B cell (primary cell): ENCODE measurements at regions not wholly inside any gene's neighbourhood (a gene's known extent, or its start where the extent isn't known, plus 50 kb on each side); places are given as distances from the start of the nearest gene placed in this dataset.
A peak's percentile ranks its signal among the peaks of the same experiment; 100 is the strongest.

ENCODE experiments used
- ATAC-seq: fragments of 200-7000 bp; cut with Tn5 transposase; one replicate; pipeline ENCODE4 v1.10.0; 2021; ENCODE audit warnings: low read depth, mild to moderate bottlenecking, moderate number of reproducible peaks, moderate library complexity
- CTCF ChIA-PET: fragments of 350-600 bp; sonication (Branson Sonifier 250); formaldehyde crosslinking; loops from one replicate; lab custom pipeline; 2021; ENCODE audit warnings: antibody characterized with exemption, inconsistent platforms; lab: Charles Lee
- POLR2A ChIA-PET: fragments of 350-600 bp; sonication (Branson Sonifier 250); formaldehyde crosslinking; loops from one replicate; lab custom pipeline; 2021; ENCODE audit warnings: antibody characterized with exemption; lab: Charles Lee
- DNase-seq: peaks from one replicate; pipeline ENCODE4 v3.0.0; 2013
- H2AFZ ChIP-seq: 2 replicates; pipeline ENCODE4 v1.6.1; 2012; ENCODE audit warnings: mild to moderate bottlenecking, low read depth, low read length; ENCODE audit not compliant: insufficient read depth, poor library complexity, severe bottlenecking
- H3K27ac ChIP-seq, 2 donors: 1 replicate in 1 of 2; 2 replicates in 1 of 2; pipeline ENCODE4 v1.5.1; 2012 to 2013; ENCODE audit warnings: low read length in 2 of 2, mild to moderate bottlenecking in 2 of 2, moderate library complexity in 1 of 2
- H3K27me3 ChIP-seq, 4 experiments: fragments of 200-600 bp in 1 of 4; sonication (generic) in 1 of 4; replicated peaks in 1 of 4; 1 replicate in 2 of 4; 2 replicates in 2 of 4; pipeline versions ENCODE4 v1.6.1 to v1.7.0; 2013 to 2016; ENCODE audit warnings: low read length in 3 of 4, mild to moderate bottlenecking in 2 of 4, mixed read lengths in 1 of 4, moderate library complexity in 1 of 4; ENCODE audit not compliant: insufficient read depth in 4 of 4, control insufficient read depth in 3 of 4; ENCODE audit errors: control extremely low read depth in 1 of 4
- H3K36me3 ChIP-seq, 2 experiments: replicated peaks in 1 of 2; 1 replicate in 1 of 2; 2 replicates in 1 of 2; pipeline versions ENCODE4 v1.6.1 to v1.7.1; 2013; ENCODE audit warnings: low read length in 1 of 2; ENCODE audit not compliant: insufficient read depth in 2 of 2, control insufficient read depth in 1 of 2; ENCODE audit errors: control extremely low read depth in 1 of 2, extremely low read depth in 1 of 2
- H3K4me1 ChIP-seq, 2 donors: fragments of 200-600 bp in 1 of 2; sonication (generic) in 1 of 2; 1 replicate in 1 of 2; 2 replicates in 1 of 2; pipeline versions ENCODE4 v1.5.1 to v1.6.1; 2013 to 2017; ENCODE audit warnings: low read length in 2 of 2; ENCODE audit not compliant: control insufficient read depth in 2 of 2, insufficient read depth in 2 of 2
- H3K4me2 ChIP-seq: replicated peaks from 2 replicates; pipeline ENCODE3; 2012; ENCODE audit warnings: mild to moderate bottlenecking, low read depth, low read length; ENCODE audit not compliant: poor library complexity, severe bottlenecking
- H3K4me3 ChIP-seq, 5 experiments: fragments of 200-600 bp in 1 of 5; sonication (generic) in 1 of 5; 1 replicate in 3 of 5; 2 replicates in 2 of 5; pipeline versions ENCODE4 v1.5.1 to v1.7.0; 2011 to 2016; ENCODE audit warnings: low read length in 4 of 5, mild to moderate bottlenecking in 4 of 5, low read depth in 2 of 5, control low read depth in 1 of 5, moderate library complexity in 1 of 5; ENCODE audit not compliant: insufficient read depth in 1 of 5; ENCODE audit errors: control extremely low read depth in 1 of 5, extremely low read depth in 1 of 5
- H3K79me2 ChIP-seq: fragments of 200-600 bp; sonication (generic); one replicate; pipeline ENCODE4 v1.6.0; 2016; ENCODE audit warnings: low read length; ENCODE audit not compliant: control insufficient read depth, insufficient read depth
- H3K9ac ChIP-seq: fragments of 200-600 bp; sonication (generic); 2 replicates; pipeline ENCODE4 v1.6.1; 2017; ENCODE audit warnings: mild to moderate bottlenecking, low read length, moderate library complexity
- H3K9me3 ChIP-seq, 3 donors: one replicate each; pipeline versions ENCODE4 v1.6.1 to v1.7.1; 2013; ENCODE audit warnings: low read length in 2 of 3; ENCODE audit not compliant: control insufficient read depth in 2 of 3, insufficient read depth in 1 of 3; ENCODE audit errors: control extremely low read depth in 1 of 3
- H4K20me1 ChIP-seq: 2 replicates; pipeline ENCODE4 v1.6.0; 2012; ENCODE audit warnings: mild to moderate bottlenecking, low read length; ENCODE audit not compliant: insufficient read depth, control insufficient read depth, poor library complexity, severe bottlenecking
- H3K27ac Mint-ChIP-seq: one replicate; pipeline ENCODE4 v1.8.0; 2021; ENCODE audit warnings: mixed read lengths
- H3K27me3 Mint-ChIP-seq: one replicate; pipeline ENCODE4 v1.8.0; 2021; ENCODE audit warnings: mixed read lengths
- H3K4me1 Mint-ChIP-seq: one replicate; pipeline ENCODE4 v1.8.0; 2021; ENCODE audit warnings: mixed read lengths
- H3K4me3 Mint-ChIP-seq: one replicate; pipeline ENCODE4 v1.8.0; 2021; ENCODE audit warnings: mixed read lengths
- H3K9me3 Mint-ChIP-seq: one replicate; pipeline ENCODE4 v1.8.0; 2022; ENCODE audit warnings: mixed read lengths; ENCODE audit not compliant: insufficient read depth
- CTCF ChIP-seq: fragments of 200-600 bp; IDR thresholded peaks from one replicate; pipeline ENCODE4 v1.8.0; 2022; ENCODE audit warnings: antibody characterized with exemption, mild to moderate bottlenecking
- EZH2 ChIP-seq: IDR thresholded peaks from 2 replicates; pipeline ENCODE4 v1.6.1; 2012; ENCODE audit warnings: borderline replicate concordance, low read depth, mild to moderate bottlenecking, moderate library complexity, low read length; ENCODE audit not compliant: insufficient read depth, poor library complexity, severe bottlenecking
- WGBS: methylation state at CpG from one replicate; pipeline ENCODE4 v1.1.5; 2013; ENCODE audit warnings: missing lambda C conversion rate; ENCODE audit not compliant: insufficient coverage; 5-methylcytosine and 5-hydroxymethylcytosine counted together
- intact Hi-C: fragments of 100-400 bp; cut with micrococcal nuclease; formaldehyde crosslinking; loops from one replicate; pipeline ENCODE4 v1.10.0; 2022

GRCh38 chr5:5792106-5792505, 369.6 kb downstream of the ICE1 start:
- Histone ChIP-seq H3K4me2 (no peak overlapping the region), H2AFZ (no peak overlapping the region), H3K27ac (no peak overlapping the region), H3K9me3 (peaks cover 0 to 10% (median 3%) of the 10 kb centered on the region in 3 donors), H3K27me3 (peaks cover 0 to 6% (median 0%) of the 10 kb centered on the region in 4 experiments), H3K9ac (no peak overlapping the region), H3K79me2 (no peaks in the 10 kb centered on the region), H3K4me3 (no peak overlapping the region), H3K36me3 (no peaks in the 10 kb centered on the region), H4K20me1 (no peaks in the 10 kb centered on the region), H3K4me1 (no peaks in the 10 kb centered on the region)
- Mint-ChIP-seq H3K27me3 (no peaks in the 10 kb centered on the region), H3K4me1 (peaks cover 2% of the 10 kb centered on the region), H3K9me3 (no peaks in the 10 kb centered on the region), H3K4me3 (no peak overlapping the region), H3K27ac (no peak overlapping the region)
- intact Hi-C loops, result no loop called here
- 100% methylated on average over 1 of the region's 1 CpG for WGBS
- ChIA-PET CTCF (no interaction called here), POLR2A (no interaction called here)
- no peak for DNase-seq
- TF ChIP-seq EZH2 (no peak), CTCF (no peak)
- ATAC-seq, result no peak

GRCh38 chr5:5788793-5789192, 366.3 kb downstream of the ICE1 start:
- ATAC-seq (peak; percentile 54), DNase-seq (no peak)
- H3K4me1 ChIP-seq, result no peaks in the 10 kb centered on the region
- Mint-ChIP-seq H3K4me1 (peaks cover 4% of the 10 kb centered on the region), H3K27ac (no peak overlapping the region), H3K9me3 (peaks cover 11% of the 10 kb centered on the region), H3K27me3 (no peaks in the 10 kb centered on the region), H3K4me3 (no peak overlapping the region)
- no peaks in the 10 kb centered on the region for H3K36me3 ChIP-seq
- no peak overlapping the region for H3K27ac ChIP-seq
- H3K79me2 ChIP-seq, result no peaks in the 10 kb centered on the region
- 98% methylated on average over 4 of the region's 5 CpGs for WGBS
- H3K4me2 ChIP-seq, result no peak overlapping the region
- ChIA-PET POLR2A (no interaction called here), CTCF (no interaction called here)
- H2AFZ ChIP-seq, result peak overlapping the region; percentile 9
- TF ChIP-seq EZH2 (no peak), CTCF (no peak)
- H3K9me3 ChIP-seq, result peaks cover 2 to 11% (median 3%) of the 10 kb centered on the region in 3 donors
- H3K4me3 ChIP-seq, result no peak overlapping the region
- intact Hi-C loops, result no loop called here
- H3K9ac ChIP-seq, result no peak overlapping the region
- peaks cover 0 to 6% (median 0%) of the 10 kb centered on the region in 4 experiments for H3K27me3 ChIP-seq
- no peaks in the 10 kb centered on the region for H4K20me1 ChIP-seq
